SK-N-MC (cell line): ENCODE measurements at regions not wholly inside any gene's neighbourhood (a gene's known extent, or its start where the extent isn't known, plus 50 kb on each side); places are given as distances from the start of the nearest gene placed in this dataset.

Experiments used
- EZH2 ChIP-seq: fragments of 200-600 bp; sonication (generic); IDR thresholded peaks from one replicate; pipeline ENCODE4 v1.6.1; 2017; ENCODE audit warnings: antibody characterized with exemption
- FOXP2 ChIP-seq: optimal IDR thresholded peaks from 2 replicates; pipeline ENCODE3; 2011; ENCODE audit warnings: mild to moderate bottlenecking, moderate library complexity; ENCODE audit not compliant: insufficient read depth; ENCODE audit errors: extremely low read length, control extremely low read depth
- POLR2AphosphoS5 ChIP-seq: IDR thresholded peaks from 2 replicates; pipeline ENCODE4 v1.6.1; 2012; ENCODE audit warnings: mild to moderate bottlenecking, low read depth, low read length, borderline replicate concordance

DNA sequence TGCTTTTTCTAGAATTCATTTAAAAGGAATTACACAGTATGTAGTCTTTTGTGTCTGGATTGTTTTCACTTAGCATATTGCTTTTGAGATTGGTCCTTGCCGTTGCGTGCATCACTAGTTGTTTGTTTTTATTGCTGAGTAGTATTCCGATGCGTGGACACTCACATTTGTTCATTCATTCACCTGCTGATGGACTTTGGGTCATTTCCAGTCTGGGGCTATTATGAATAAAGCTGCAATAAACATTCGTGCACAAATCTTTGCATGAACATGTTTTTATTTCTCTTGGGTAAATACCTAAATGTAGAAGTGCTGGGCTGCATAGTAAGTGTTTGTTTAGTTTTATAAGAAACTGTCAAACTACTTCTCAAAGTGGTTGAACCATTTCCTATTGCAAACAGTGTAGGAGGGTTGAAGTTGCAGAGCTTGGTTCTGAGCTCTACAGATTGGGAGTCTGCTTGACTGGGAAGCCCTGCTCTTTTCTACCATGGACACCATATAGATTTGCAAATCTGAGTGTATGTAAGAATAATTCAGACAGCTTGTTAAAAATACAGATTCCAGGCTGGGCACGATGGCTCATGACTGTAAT is 404.7 kb upstream of the PROX1 start:
- no peak for TF ChIP-seq POLR2AphosphoS5
- TF ChIP-seq EZH2: no peak
- no peak for TF ChIP-seq FOXP2
